Smooth muscle cell (in vitro differentiated cells): ENCODE measurements at regions not wholly inside any gene's neighbourhood (a gene's known extent, or its start where the extent isn't known, plus 50 kb on each side); places are given as distances from the start of the nearest gene placed in this dataset.

Experiments used
- DNase-seq: peaks from one replicate; lab custom pipeline; 2025; ENCODE audit not compliant: unreplicated experiment; lab: John Stamatoyannopoulos, UW
- H2AFZ ChIP-seq: fragments of 200-600 bp; sonication (generic); 2 replicates; pipeline ENCODE4 v1.6.0; 2016; ENCODE audit warnings: antibody characterized with exemption, low read depth, mild to moderate bottlenecking
- H3F3A ChIP-seq: fragments of 200-600 bp; sonication (generic); 2 replicates; pipeline ENCODE4 v1.6.0; 2017; ENCODE audit warnings: antibody characterized with exemption, low read depth
- H3K27ac ChIP-seq: fragments of 200-600 bp; sonication (generic); 2 replicates; pipeline ENCODE4 v1.5.1; 2016; ENCODE audit warnings: low read depth, mild to moderate bottlenecking
- H3K27me3 ChIP-seq: fragments of 200-600 bp; sonication (generic); 2 replicates; pipeline ENCODE4 v1.6.1; 2016; ENCODE audit warnings: low read depth, mild to moderate bottlenecking
- H3K36me3 ChIP-seq: fragments of 200-600 bp; sonication (generic); 2 replicates; pipeline ENCODE4 v1.5.1; 2016; ENCODE audit warnings: low read depth
- H3K4me1 ChIP-seq: fragments of 200-600 bp; sonication (generic); 2 replicates; pipeline ENCODE4 v1.5.1; 2016; ENCODE audit warnings: low read depth
- H3K4me2 ChIP-seq: fragments of 200-600 bp; sonication (generic); 2 replicates; pipeline ENCODE4 v1.6.0; 2016; ENCODE audit warnings: mild to moderate bottlenecking
- H3K4me3 ChIP-seq: fragments of 200-600 bp; sonication (generic); 2 replicates; pipeline ENCODE4 v1.5.1; 2016; ENCODE audit warnings: mild to moderate bottlenecking
- H3K79me2 ChIP-seq: fragments of 200-600 bp; sonication (generic); 2 replicates; pipeline ENCODE4 v1.6.0; 2016; ENCODE audit warnings: low read depth, mild to moderate bottlenecking
- H3K9ac ChIP-seq: fragments of 200-600 bp; sonication (generic); 2 replicates; pipeline ENCODE4 v1.6.0; 2016; ENCODE audit warnings: low read depth
- H3K9me3 ChIP-seq: fragments of 200-600 bp; sonication (generic); replicated peaks from 2 replicates; pipeline ENCODE4 v1.5.1; 2016; ENCODE audit warnings: low read depth
- H4K20me1 ChIP-seq: fragments of 200-600 bp; sonication (generic); 2 replicates; pipeline ENCODE4 v1.6.0; 2016; ENCODE audit warnings: low read depth
- WGBS: methylation state at CpG from one replicate; pipeline ENCODE4 v1.1.7; 2016; ENCODE audit warnings: low lambda C conversion rate; 5-methylcytosine and 5-hydroxymethylcytosine counted together
- TF ChIP-seq, protein P1 (sequence below): fragments of 200-600 bp; sonication (generic); IDR thresholded peaks from 2 replicates; pipeline ENCODE4 v1.5.1; 2017; ENCODE audit warnings: borderline replicate concordance, mild to moderate bottlenecking, antibody characterized with exemption; ENCODE audit not compliant: insufficient read depth, poor library complexity, severe bottlenecking

- no peaks in the 10 kb centered on the region for H3K36me3 ChIP-seq
- H3K4me2 ChIP-seq: no peak overlapping the region
- H2AFZ ChIP-seq: no peak overlapping the region
- H3K4me3 ChIP-seq: no peak overlapping the region
- TF ChIP-seq, protein P1, sequence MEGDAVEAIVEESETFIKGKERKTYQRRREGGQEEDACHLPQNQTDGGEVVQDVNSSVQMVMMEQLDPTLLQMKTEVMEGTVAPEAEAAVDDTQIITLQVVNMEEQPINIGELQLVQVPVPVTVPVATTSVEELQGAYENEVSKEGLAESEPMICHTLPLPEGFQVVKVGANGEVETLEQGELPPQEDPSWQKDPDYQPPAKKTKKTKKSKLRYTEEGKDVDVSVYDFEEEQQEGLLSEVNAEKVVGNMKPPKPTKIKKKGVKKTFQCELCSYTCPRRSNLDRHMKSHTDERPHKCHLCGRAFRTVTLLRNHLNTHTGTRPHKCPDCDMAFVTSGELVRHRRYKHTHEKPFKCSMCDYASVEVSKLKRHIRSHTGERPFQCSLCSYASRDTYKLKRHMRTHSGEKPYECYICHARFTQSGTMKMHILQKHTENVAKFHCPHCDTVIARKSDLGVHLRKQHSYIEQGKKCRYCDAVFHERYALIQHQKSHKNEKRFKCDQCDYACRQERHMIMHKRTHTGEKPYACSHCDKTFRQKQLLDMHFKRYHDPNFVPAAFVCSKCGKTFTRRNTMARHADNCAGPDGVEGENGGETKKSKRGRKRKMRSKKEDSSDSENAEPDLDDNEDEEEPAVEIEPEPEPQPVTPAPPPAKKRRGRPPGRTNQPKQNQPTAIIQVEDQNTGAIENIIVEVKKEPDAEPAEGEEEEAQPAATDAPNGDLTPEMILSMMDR: no peak
- no peaks in the 10 kb centered on the region for H3K4me1 ChIP-seq
- no peak for DNase-seq
- no peaks in the 10 kb centered on the region for H4K20me1 ChIP-seq
- H3K79me2 ChIP-seq: no peaks in the 10 kb centered on the region
- no peaks in the 10 kb centered on the region for H3K9me3 ChIP-seq
- no peak overlapping the region for H3K9ac ChIP-seq
- no peaks in the 10 kb centered on the region for H3K27me3 ChIP-seq
- no peaks in the 10 kb centered on the region for H3F3A ChIP-seq
- H3K27ac ChIP-seq: no peak overlapping the region
These were observed 164.7 kb upstream of the C16orf82 start for GRCh38 chr16:26901983-26902382.

DNA sequence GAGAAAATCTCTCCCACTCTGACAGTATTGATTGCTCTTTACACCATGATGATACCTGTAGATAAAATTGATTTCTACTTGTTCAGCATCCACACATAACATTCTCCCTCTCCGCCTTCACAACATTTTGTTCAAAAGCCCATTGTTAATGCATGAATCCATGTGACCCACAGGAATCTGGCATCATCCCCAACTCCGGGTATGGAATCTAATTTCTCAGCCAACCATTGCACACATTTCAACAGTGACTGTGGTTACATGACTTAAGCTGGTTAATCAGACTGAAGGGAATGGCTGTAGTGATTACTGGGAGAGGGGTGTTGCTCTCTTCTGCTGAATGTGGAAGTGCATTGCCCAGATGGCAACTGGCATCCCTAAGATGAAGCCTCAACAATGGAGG is 161.4 kb upstream of the C16orf82 start:
- TF ChIP-seq, protein P1: no peak
- no peak for DNase-seq
- H3K79me2 ChIP-seq: no peaks in the 10 kb centered on the region
- H3F3A ChIP-seq: no peaks in the 10 kb centered on the region
- H3K4me1 ChIP-seq: no peaks in the 10 kb centered on the region
- no peaks in the 10 kb centered on the region for H3K27me3 ChIP-seq
- H3K27ac ChIP-seq: no peak overlapping the region
- WGBS: 72% methylated on average over 2 of the region's 2 CpGs
- no peak overlapping the region for H2AFZ ChIP-seq
- no peak overlapping the region for H3K9ac ChIP-seq
- H4K20me1 ChIP-seq: no peaks in the 10 kb centered on the region
- no peaks in the 10 kb centered on the region for H3K9me3 ChIP-seq
- no peak overlapping the region for H3K4me2 ChIP-seq
- H3K36me3 ChIP-seq: no peaks in the 10 kb centered on the region
- no peak overlapping the region for H3K4me3 ChIP-seq

- H3F3A ChIP-seq: no peaks in the 10 kb centered on the region
- H3K9me3 ChIP-seq: no peaks in the 10 kb centered on the region
- no peaks in the 10 kb centered on the region for H3K27me3 ChIP-seq
- no peak overlapping the region for H3K4me2 ChIP-seq
- H2AFZ ChIP-seq: no peak overlapping the region
- no peaks in the 10 kb centered on the region for H3K36me3 ChIP-seq
- no peak for DNase-seq
- H3K4me1 ChIP-seq: no peaks in the 10 kb centered on the region
- no peak overlapping the region for H3K9ac ChIP-seq
- H4K20me1 ChIP-seq: no peaks in the 10 kb centered on the region
- no peak overlapping the region for H3K4me3 ChIP-seq
- no peak overlapping the region for H3K27ac ChIP-seq
- 84% methylated on average over 4 of the region's 4 CpGs for WGBS
- TF ChIP-seq, protein P1: no peak
- no peaks in the 10 kb centered on the region for H3K79me2 ChIP-seq
These were observed 157.1 kb upstream of the C16orf82 start for GRCh38 chr16:26909623-26910022.

GRCh38 chr16:26911436-26911835 is 155.3 kb upstream of the C16orf82 start:
- no peak for DNase-seq
- H3K79me2 ChIP-seq: no peaks in the 10 kb centered on the region
- TF ChIP-seq, protein P1: no peak
- H3K4me3 ChIP-seq: no peak overlapping the region
- no peaks in the 10 kb centered on the region for H4K20me1 ChIP-seq
- no peaks in the 10 kb centered on the region for H3K9me3 ChIP-seq
- no peak overlapping the region for H3K9ac ChIP-seq
- no peaks in the 10 kb centered on the region for H3K36me3 ChIP-seq
- WGBS: 65% methylated on average over 2 of the region's 2 CpGs
- no peaks in the 10 kb centered on the region for H3K4me1 ChIP-seq
- no peaks in the 10 kb centered on the region for H3F3A ChIP-seq
- no peak overlapping the region for H3K27ac ChIP-seq
- no peak overlapping the region for H2AFZ ChIP-seq
- H3K4me2 ChIP-seq: no peak overlapping the region
- H3K27me3 ChIP-seq: no peaks in the 10 kb centered on the region
